ENCODE measurements at regions not wholly inside any gene's neighbourhood (a gene's known extent, or its start where the extent isn't known, plus 50 kb on each side); places are given as distances from the start of the nearest gene placed in this dataset.
"Not testable (repeated sequence)": the region's sequence is repeated elsewhere in the genome, so short reads cannot be mapped to it uniquely, and the experiment has no call there.

- H3K56ac ChIP-seq (replicated peaks; ENCODE audit: insufficient read length, low read depth, low read length); H3K9me3 ChIP-seq (ENCODE audit: insufficient read depth in 2 of 2, low read depth in 1 of 2, low read length in 1 of 2); H3K27ac ChIP-seq (ENCODE audit: low read depth, low read length); FAIRE-seq; POLR2A ChIA-PET (ENCODE audit: partially characterized antibody); H3K23me2 ChIP-seq (ENCODE audit: low read depth, low read length); H2BK120ac ChIP-seq (replicated peaks; ENCODE audit: low read depth, low read length); H3K79me1 ChIP-seq (ENCODE audit: low read depth, low read length); H3K27me3 ChIP-seq (replicated peaks in 1 of 4; ENCODE audit: control insufficient read depth in 3 of 4, extremely low read depth in 1 of 4, insufficient read depth in 3 of 4, low read length in 3 of 4); H2BK5ac ChIP-seq (ENCODE audit: low read depth, low read length); H3K14ac ChIP-seq (ENCODE audit: insufficient read length); H2AFZ ChIP-seq (ENCODE audit: low read length); H2BK15ac ChIP-seq (ENCODE audit: low read length); H4K8ac ChIP-seq (ENCODE audit: extremely low read depth, insufficient read depth, low read length); H2BK12ac ChIP-seq (ENCODE audit: low read depth, low read length); H3K4me2 ChIP-seq (ENCODE audit: insufficient read depth in 1 of 2, low read depth in 2 of 2, low read length in 2 of 2); CTCF ChIA-PET (ENCODE audit: partially characterized antibody); H4K5ac ChIP-seq (ENCODE audit: insufficient read length, low read depth, low read length); H3K4ac ChIP-seq (replicated peaks; ENCODE audit: insufficient read length, low read depth, low read length); H3K79me2 ChIP-seq (ENCODE audit: control insufficient read depth in 1 of 2, insufficient read depth in 2 of 2, low read length in 2 of 2); H3K23ac ChIP-seq (ENCODE audit: insufficient read length); H4K91ac ChIP-seq (replicated peaks; ENCODE audit: insufficient read length, low read length); H3K4me3 ChIP-seq (ENCODE audit: extremely low read depth in 1 of 4, insufficient read depth in 2 of 4, low read depth in 3 of 4, low read length in 4 of 4); H3K18ac ChIP-seq (ENCODE audit: extremely low read depth, low read length); H2AK5ac ChIP-seq (ENCODE audit: low read depth, low read length); DNase-seq (ENCODE audit: low read depth in 1 of 2, low spot score in 2 of 2); H4K20me1 ChIP-seq (replicated peaks in 1 of 2; ENCODE audit: control insufficient read depth in 1 of 2, insufficient read depth in 2 of 2, low read length in 2 of 2); H3K4me1 ChIP-seq (replicated peaks in 1 of 4; ENCODE audit: control insufficient read depth in 3 of 4, insufficient read depth in 4 of 4, low read length in 3 of 4); H2BK20ac ChIP-seq (ENCODE audit: low read length); H3K36me3 ChIP-seq (ENCODE audit: control insufficient read depth in 2 of 4, insufficient read depth in 4 of 4, low read length in 3 of 4); H3K9ac ChIP-seq (replicated peaks in 1 of 4; ENCODE audit: extremely low read depth in 1 of 4, low read depth in 3 of 4, low read length in 3 of 4): not testable (repeated sequence)
- 83% methylated on average over 1 of the region's 13 CpGs; no CpG with 5 or more reads in 1 of the 2 experiments for WGBS, 2 experiments (ENCODE audit: extremely low coverage in 1 of 2, insufficient coverage in 1 of 2, insufficient read length in 1 of 2, insufficient replicate concordance in 2 of 2, low coverage in 1 of 2, low lambda C conversion rate in 2 of 2, missing lambda C conversion rate in 1 of 2)
Observed at GRCh38 chr21:6095304-6095703, 4426.1 kb upstream of the TPTE start.

- H3K4me1 ChIP-seq (replicated peaks in 1 of 4; ENCODE audit: control insufficient read depth in 3 of 4, insufficient read depth in 4 of 4, low read length in 3 of 4); H3K56ac ChIP-seq (replicated peaks; ENCODE audit: insufficient read length, low read depth, low read length); H2BK120ac ChIP-seq (replicated peaks; ENCODE audit: low read depth, low read length); H4K8ac ChIP-seq (ENCODE audit: extremely low read depth, insufficient read depth, low read length); H3K4ac ChIP-seq (replicated peaks; ENCODE audit: insufficient read length, low read depth, low read length); H2BK5ac ChIP-seq (ENCODE audit: low read depth, low read length); H3K23ac ChIP-seq (ENCODE audit: insufficient read length); H2AK5ac ChIP-seq (ENCODE audit: low read depth, low read length); H2BK15ac ChIP-seq (ENCODE audit: low read length); H2BK20ac ChIP-seq (ENCODE audit: low read length); H2AFZ ChIP-seq (ENCODE audit: low read length); H3K36me3 ChIP-seq (ENCODE audit: control insufficient read depth in 2 of 4, insufficient read depth in 4 of 4, low read length in 3 of 4); H3K4me3 ChIP-seq (ENCODE audit: extremely low read depth in 1 of 4, insufficient read depth in 2 of 4, low read depth in 3 of 4, low read length in 4 of 4); H4K91ac ChIP-seq (replicated peaks; ENCODE audit: insufficient read length, low read length); H3K18ac ChIP-seq (ENCODE audit: extremely low read depth, low read length); H4K5ac ChIP-seq (ENCODE audit: insufficient read length, low read depth, low read length); H3K9ac ChIP-seq (replicated peaks in 1 of 4; ENCODE audit: extremely low read depth in 1 of 4, low read depth in 3 of 4, low read length in 3 of 4); H3K9me3 ChIP-seq (ENCODE audit: insufficient read depth in 2 of 2, low read depth in 1 of 2, low read length in 1 of 2); H3K14ac ChIP-seq (ENCODE audit: insufficient read length); H2BK12ac ChIP-seq (ENCODE audit: low read depth, low read length); DNase-seq (ENCODE audit: low read depth in 1 of 2, low spot score in 2 of 2); H3K23me2 ChIP-seq (ENCODE audit: low read depth, low read length); FAIRE-seq; H3K79me1 ChIP-seq (ENCODE audit: low read depth, low read length); H3K27me3 ChIP-seq (replicated peaks in 1 of 4; ENCODE audit: control insufficient read depth in 3 of 4, extremely low read depth in 1 of 4, insufficient read depth in 3 of 4, low read length in 3 of 4); H3K79me2 ChIP-seq (ENCODE audit: control insufficient read depth in 1 of 2, insufficient read depth in 2 of 2, low read length in 2 of 2); H3K4me2 ChIP-seq (ENCODE audit: insufficient read depth in 1 of 2, low read depth in 2 of 2, low read length in 2 of 2); POLR2A ChIA-PET (ENCODE audit: partially characterized antibody); CTCF ChIA-PET (ENCODE audit: partially characterized antibody); H4K20me1 ChIP-seq (replicated peaks in 1 of 2; ENCODE audit: control insufficient read depth in 1 of 2, insufficient read depth in 2 of 2, low read length in 2 of 2); H3K27ac ChIP-seq (ENCODE audit: low read depth, low read length): not testable (repeated sequence)
- no CpG with 5 or more reads among the region's 24 CpGs for WGBS, 2 experiments (ENCODE audit: extremely low coverage in 1 of 2, insufficient coverage in 1 of 2, insufficient read length in 1 of 2, insufficient replicate concordance in 2 of 2, low coverage in 1 of 2, low lambda C conversion rate in 2 of 2, missing lambda C conversion rate in 1 of 2)
Observed at GRCh38 chr21:6096560-6097424, 4424.6 kb upstream of the TPTE start.

Data from H1 (cell line).